Ishikawa (cell line): ENCODE measurements at regions not wholly inside any gene's neighbourhood (a gene's known extent, or its start where the extent isn't known, plus 50 kb on each side); places are given as distances from the start of the nearest gene placed in this dataset.

Source experiments
- CEBPB ChIP-seq: IDR thresholded peaks from 2 replicates; pipeline ENCODE4 v1.6.1; 2012
- CREB1 ChIP-seq: IDR thresholded peaks from 2 replicates; pipeline ENCODE4 v1.6.1; 2012; ENCODE audit warnings: low read depth
- EGR1 ChIP-seq: IDR thresholded peaks from 2 replicates; pipeline ENCODE4 v1.6.1; 2012
- EP300 ChIP-seq: IDR thresholded peaks from 2 replicates; pipeline ENCODE4 v1.6.1; 2012; ENCODE audit warnings: borderline replicate concordance
- FOXM1 ChIP-seq: IDR thresholded peaks from 2 replicates; pipeline ENCODE4 v1.6.1; 2012; ENCODE audit warnings: low read depth, borderline replicate concordance
- NFIC ChIP-seq: IDR thresholded peaks from 2 replicates; pipeline ENCODE4 v1.6.1; 2012
- RAD21 ChIP-seq: IDR thresholded peaks from 2 replicates; pipeline ENCODE4 v1.6.1; 2012; ENCODE audit warnings: low read depth
- TAF1 ChIP-seq: IDR thresholded peaks from 2 replicates; pipeline ENCODE4 v1.6.1; 2012; ENCODE audit warnings: low read depth, mild to moderate bottlenecking
- TCF12 ChIP-seq: IDR thresholded peaks from 2 replicates; pipeline ENCODE4 v1.6.1; 2012; ENCODE audit warnings: low read depth
- ZBTB7A ChIP-seq: IDR thresholded peaks from 2 replicates; pipeline ENCODE4 v1.6.1; 2012; ENCODE audit warnings: low read depth
- TF ChIP-seq, protein P1 (sequence below): IDR thresholded peaks from 2 replicates; pipeline ENCODE4 v1.6.1; 2012; ENCODE audit warnings: low read depth, mild to moderate bottlenecking
- TF ChIP-seq, protein P2 (sequence below): IDR thresholded peaks from 2 replicates; pipeline ENCODE4 v1.6.1; 2012

DNA sequence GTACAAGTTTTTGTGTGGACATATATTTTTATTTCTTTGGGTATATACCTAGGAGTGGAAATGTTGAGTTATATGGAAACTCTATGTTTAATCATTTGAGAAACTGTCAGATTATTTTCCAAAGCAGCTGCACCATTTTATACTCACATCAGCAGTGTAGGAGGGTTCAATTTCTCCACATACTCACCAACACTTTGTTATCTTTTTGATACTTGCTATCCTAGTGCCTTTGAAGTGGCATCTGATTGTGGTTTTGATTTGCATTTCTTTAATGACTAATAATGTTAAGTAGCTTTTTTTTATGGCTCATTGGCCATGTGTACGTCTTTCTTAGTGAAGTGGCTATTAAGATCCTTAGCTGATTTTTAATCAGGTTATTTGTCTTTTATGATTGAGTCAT is 64.7 kb upstream of the SLC8A1 start:
- TF ChIP-seq EP300 (no peak), EGR1 (no peak), CEBPB (no peak), TCF12 (no peak), CREB1 (no peak), NFIC (no peak), FOXM1 (no peak), RAD21 (no peak), TAF1 (no peak), ZBTB7A (no peak)
- TF ChIP-seq, protein P1, sequence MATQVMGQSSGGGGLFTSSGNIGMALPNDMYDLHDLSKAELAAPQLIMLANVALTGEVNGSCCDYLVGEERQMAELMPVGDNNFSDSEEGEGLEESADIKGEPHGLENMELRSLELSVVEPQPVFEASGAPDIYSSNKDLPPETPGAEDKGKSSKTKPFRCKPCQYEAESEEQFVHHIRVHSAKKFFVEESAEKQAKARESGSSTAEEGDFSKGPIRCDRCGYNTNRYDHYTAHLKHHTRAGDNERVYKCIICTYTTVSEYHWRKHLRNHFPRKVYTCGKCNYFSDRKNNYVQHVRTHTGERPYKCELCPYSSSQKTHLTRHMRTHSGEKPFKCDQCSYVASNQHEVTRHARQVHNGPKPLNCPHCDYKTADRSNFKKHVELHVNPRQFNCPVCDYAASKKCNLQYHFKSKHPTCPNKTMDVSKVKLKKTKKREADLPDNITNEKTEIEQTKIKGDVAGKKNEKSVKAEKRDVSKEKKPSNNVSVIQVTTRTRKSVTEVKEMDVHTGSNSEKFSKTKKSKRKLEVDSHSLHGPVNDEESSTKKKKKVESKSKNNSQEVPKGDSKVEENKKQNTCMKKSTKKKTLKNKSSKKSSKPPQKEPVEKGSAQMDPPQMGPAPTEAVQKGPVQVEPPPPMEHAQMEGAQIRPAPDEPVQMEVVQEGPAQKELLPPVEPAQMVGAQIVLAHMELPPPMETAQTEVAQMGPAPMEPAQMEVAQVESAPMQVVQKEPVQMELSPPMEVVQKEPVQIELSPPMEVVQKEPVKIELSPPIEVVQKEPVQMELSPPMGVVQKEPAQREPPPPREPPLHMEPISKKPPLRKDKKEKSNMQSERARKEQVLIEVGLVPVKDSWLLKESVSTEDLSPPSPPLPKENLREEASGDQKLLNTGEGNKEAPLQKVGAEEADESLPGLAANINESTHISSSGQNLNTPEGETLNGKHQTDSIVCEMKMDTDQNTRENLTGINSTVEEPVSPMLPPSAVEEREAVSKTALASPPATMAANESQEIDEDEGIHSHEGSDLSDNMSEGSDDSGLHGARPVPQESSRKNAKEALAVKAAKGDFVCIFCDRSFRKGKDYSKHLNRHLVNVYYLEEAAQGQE: no peak
- TF ChIP-seq, protein P2, sequence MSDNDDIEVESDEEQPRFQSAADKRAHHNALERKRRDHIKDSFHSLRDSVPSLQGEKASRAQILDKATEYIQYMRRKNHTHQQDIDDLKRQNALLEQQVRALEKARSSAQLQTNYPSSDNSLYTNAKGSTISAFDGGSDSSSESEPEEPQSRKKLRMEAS: no peak
